HepG2 (cell line): ENCODE measurements at regions not wholly inside any gene's neighbourhood (a gene's known extent, or its start where the extent isn't known, plus 50 kb on each side); places are given as distances from the start of the nearest gene placed in this dataset.

Experiments used
- ATAC-seq: fragments of 200-7000 bp; cut with Tn5 transposase; 3 replicates; pipeline ENCODE4 v1.9.1; 2020; ENCODE audit warnings: mild to moderate bottlenecking, moderate library complexity
- BruUV-seq: library from RNA; stranded (reverse); fragments of 400-500 nt; replicated peaks from 2 replicates; lab custom pipeline; 2021; lab: Mats Ljungman, UMichigan
- CTCF ChIA-PET: fragments of 300-600 bp; formaldehyde crosslinking; extraction: SDS; loops from one replicate; lab custom pipeline; 2021; ENCODE audit warnings: low total read pairs, inconsistent platforms, low intra/inter-chr PET ratio; lab: Yijun Ruan, JAX
- POLR2A ChIA-PET: fragments of 350-600 bp; sonication (Branson Sonifier 250); formaldehyde crosslinking; loops from one replicate; lab custom pipeline; 2020; ENCODE audit warnings: antibody characterized with exemption, inconsistent platforms; lab: Yijun Ruan, JAX
- DNase-seq: peaks from one replicate; pipeline ENCODE4 v3.0.0-alpha.2; 2015; ENCODE audit warnings: low spot score
- FAIRE-seq: peaks from 3 replicates; lab custom pipeline; 2011; peaks lifted over from hg19 to GRCh38; lab: Jason Lieb, UNC
- H2AFZ ChIP-seq: one replicate; pipeline ENCODE4 v1.6.1; 2011; ENCODE audit warnings: low read length, inconsistent platforms
- H3K27ac ChIP-seq: fragments of 300-600 bp; 3 replicates; pipeline ENCODE4 v1.8.0; 2011; ENCODE audit warnings: mixed run types, mild to moderate bottlenecking, mixed read lengths, low read length, inconsistent platforms; ENCODE audit not compliant: insufficient read depth; ENCODE audit errors: extremely low read length
- H3K27me3 ChIP-seq, 2 experiments: fragments of 200-600 bp in 1 of 2; 2 replicates in 1 of 2; 3 replicates in 1 of 2; pipeline versions ENCODE4 v1.6.0 to v1.8.0; 2011; ENCODE audit warnings: low read length in 2 of 2, mild to moderate bottlenecking in 2 of 2, moderate library complexity in 2 of 2, inconsistent platforms in 1 of 2; ENCODE audit not compliant: insufficient read depth in 2 of 2, control insufficient read depth in 1 of 2
- H3K36me3 ChIP-seq, 2 experiments: fragments of 200-600 bp in 1 of 2; replicated peaks in 1 of 2; 2 replicates in 1 of 2; 3 replicates in 1 of 2; pipeline versions ENCODE4 v1.5.1 to v1.8.0; 2011; ENCODE audit warnings: low read length in 2 of 2, inconsistent platforms in 1 of 2; ENCODE audit not compliant: insufficient read depth in 2 of 2, control insufficient read depth in 1 of 2
- H3K4me1 ChIP-seq: 2 replicates; pipeline ENCODE4 v1.5.1; 2012; ENCODE audit warnings: low read length, inconsistent platforms; ENCODE audit not compliant: insufficient read depth
- H3K4me2 ChIP-seq: 2 replicates; pipeline ENCODE4 v1.6.0; 2011; ENCODE audit warnings: low read depth, low read length, inconsistent platforms
- H3K4me3 ChIP-seq, 3 experiments: fragments of 200-600 bp in 1 of 3; sonication (generic), shearing (Covaris generic) in 1 of 3; replicated peaks in 1 of 3; 2 replicates each; pipeline ENCODE4 v1.5.1; 2011 to 2016; ENCODE audit warnings: low read length in 3 of 3, inconsistent platforms in 2 of 3, low read depth in 2 of 3, mild to moderate bottlenecking in 2 of 3, control low read depth in 1 of 3, mixed read lengths in 1 of 3; ENCODE audit not compliant: insufficient read depth in 1 of 3
- H3K79me2 ChIP-seq: one replicate; pipeline ENCODE4 v1.6.1; 2011; ENCODE audit warnings: low read length, inconsistent platforms; ENCODE audit not compliant: insufficient read depth
- H3K9ac ChIP-seq: 2 replicates; pipeline ENCODE4 v1.6.0; 2011; ENCODE audit warnings: mild to moderate bottlenecking, low read depth, low read length, inconsistent platforms; ENCODE audit not compliant: insufficient read depth
- H3K9me3 ChIP-seq: 2 replicates; pipeline ENCODE4 v1.5.1; 2012; ENCODE audit warnings: mild to moderate bottlenecking, low read length
- H4K20me1 ChIP-seq: 2 replicates; pipeline ENCODE4 v1.6.0; 2011; ENCODE audit warnings: inconsistent platforms, mild to moderate bottlenecking, low read length, moderate library complexity; ENCODE audit not compliant: insufficient read depth
- KMT2A ChIP-seq: sonication (generic); formaldehyde crosslinking; IDR thresholded peaks from 2 replicates; pipeline ENCODE4 v1.4.0; 2020; ENCODE audit warnings: missing genetic modification reagents
- SCMH1 ChIP-seq: sonication (generic); formaldehyde crosslinking; IDR thresholded peaks from 2 replicates; pipeline ENCODE4 v1.9.0; 2021; ENCODE audit warnings: missing genetic modification reagents, mild to moderate bottlenecking, borderline replicate concordance
- SETDB1 ChIP-seq: sonication (generic); formaldehyde crosslinking; IDR thresholded peaks from 2 replicates; pipeline ENCODE4 v1.5.1; 2020; ENCODE audit warnings: missing genetic modification reagents, mild to moderate bottlenecking, borderline replicate concordance
- WGBS: methylation state at CpG from one replicate; pipeline ENCODE4 v1.1.6; 2017; ENCODE audit warnings: low lambda C conversion rate; 5-methylcytosine and 5-hydroxymethylcytosine counted together
- in situ Hi-C: cut with HindIII; loops from 2 replicates; pipeline ENCODE4 v1.10.0; 2017; ENCODE audit warnings: low pct_unique_long_range_greater_than_20kb; ENCODE audit not compliant: extremely low pct_ligation_motif_present
- intact Hi-C: fragments of 100-400 bp; cut with micrococcal nuclease; formaldehyde crosslinking; loops from one replicate; pipeline ENCODE4 v1.10.0; 2022; ENCODE audit not compliant: unreplicated experiment
- TF ChIP-seq, protein P1 (sequence below): sonication (generic); formaldehyde crosslinking; IDR thresholded peaks from 2 replicates; pipeline ENCODE4 v1.5.0; 2020; ENCODE audit warnings: missing genetic modification reagents, mild to moderate bottlenecking, borderline replicate concordance
- TF ChIP-seq, protein P2 (sequence below): sonication (generic); formaldehyde crosslinking; IDR thresholded peaks from 2 replicates; pipeline ENCODE4 v1.8.0; 2022; ENCODE audit warnings: missing genetic modification reagents, mild to moderate bottlenecking, borderline replicate concordance
- TF ChIP-seq, protein P3 (sequence below), 2 experiments: fragments of 450-650 bp in 1 of 2; sonication (generic) in 1 of 2; formaldehyde crosslinking in 1 of 2; IDR thresholded peaks; 2 replicates each; pipeline versions ENCODE4 v1.6.1 to v1.8.0; 2016 to 2022; ENCODE audit warnings: antibody characterized with exemption in 1 of 2, mild to moderate bottlenecking in 1 of 2, missing genetic modification reagents in 1 of 2

DNA sequence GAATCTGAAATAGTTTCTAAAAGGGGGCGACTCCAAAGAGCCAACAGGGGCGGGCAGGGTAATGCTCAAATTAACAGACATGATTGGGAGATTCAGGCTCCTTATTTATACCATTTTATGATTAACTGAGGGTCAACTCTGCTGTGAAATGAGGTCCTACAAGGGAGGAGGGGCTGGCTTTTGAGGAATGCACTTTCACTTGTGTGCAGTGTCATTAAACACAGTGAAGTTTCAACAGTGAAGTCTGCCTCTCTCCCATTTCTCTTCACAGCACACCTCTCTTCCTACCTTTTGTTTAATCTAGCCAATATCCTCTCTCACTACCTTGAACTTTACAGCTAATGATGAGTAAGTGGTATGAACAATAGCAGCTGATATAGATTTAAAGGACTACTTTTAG is 557.3 kb upstream of the CITED2 start:
- intact Hi-C loops (no loop called here), in situ Hi-C loops (no loop called here)
- DNase-seq (no peak), FAIRE-seq (no peak), ATAC-seq (no peak)
- Histone ChIP-seq H3K9me3 (no peaks in the 10 kb centered on the region), H3K4me2 (no peak overlapping the region), H2AFZ (no peak overlapping the region), H3K9ac (no peak overlapping the region), H4K20me1 (no peaks in the 10 kb centered on the region), H3K27me3 (no peaks in the 10 kb centered on the region), H3K4me3 (no peak overlapping the region), H3K79me2 (no peaks in the 10 kb centered on the region), H3K36me3 (no peaks in the 10 kb centered on the region), H3K27ac (no peak overlapping the region), H3K4me1 (peaks cover 3% of the 10 kb centered on the region)
- ChIA-PET CTCF (no interaction called here), POLR2A (no interaction called here)
- no TSS peak for BruUV-seq
- 34% methylated on average over 2 of the region's 2 CpGs for WGBS
- TF ChIP-seq, protein P1, sequence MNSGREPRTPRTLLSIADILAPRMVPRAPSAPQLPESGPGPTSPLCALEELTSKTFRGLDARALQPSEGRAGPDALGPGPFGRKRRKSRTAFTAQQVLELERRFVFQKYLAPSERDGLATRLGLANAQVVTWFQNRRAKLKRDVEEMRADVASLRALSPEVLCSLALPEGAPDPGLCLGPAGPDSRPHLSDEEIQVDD (CRISPR knock-in tag), result no peak
- TF ChIP-seq, protein P2, sequence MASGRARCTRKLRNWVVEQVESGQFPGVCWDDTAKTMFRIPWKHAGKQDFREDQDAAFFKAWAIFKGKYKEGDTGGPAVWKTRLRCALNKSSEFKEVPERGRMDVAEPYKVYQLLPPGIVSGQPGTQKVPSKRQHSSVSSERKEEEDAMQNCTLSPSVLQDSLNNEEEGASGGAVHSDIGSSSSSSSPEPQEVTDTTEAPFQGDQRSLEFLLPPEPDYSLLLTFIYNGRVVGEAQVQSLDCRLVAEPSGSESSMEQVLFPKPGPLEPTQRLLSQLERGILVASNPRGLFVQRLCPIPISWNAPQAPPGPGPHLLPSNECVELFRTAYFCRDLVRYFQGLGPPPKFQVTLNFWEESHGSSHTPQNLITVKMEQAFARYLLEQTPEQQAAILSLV (CRISPR knock-in tag), result no peak
- TF ChIP-seq SETDB1 (CRISPR knock-in tag) (no peak), KMT2A (CRISPR knock-in tag) (no peak), SCMH1 (CRISPR knock-in tag) (no peak)
- TF ChIP-seq, protein P3, sequence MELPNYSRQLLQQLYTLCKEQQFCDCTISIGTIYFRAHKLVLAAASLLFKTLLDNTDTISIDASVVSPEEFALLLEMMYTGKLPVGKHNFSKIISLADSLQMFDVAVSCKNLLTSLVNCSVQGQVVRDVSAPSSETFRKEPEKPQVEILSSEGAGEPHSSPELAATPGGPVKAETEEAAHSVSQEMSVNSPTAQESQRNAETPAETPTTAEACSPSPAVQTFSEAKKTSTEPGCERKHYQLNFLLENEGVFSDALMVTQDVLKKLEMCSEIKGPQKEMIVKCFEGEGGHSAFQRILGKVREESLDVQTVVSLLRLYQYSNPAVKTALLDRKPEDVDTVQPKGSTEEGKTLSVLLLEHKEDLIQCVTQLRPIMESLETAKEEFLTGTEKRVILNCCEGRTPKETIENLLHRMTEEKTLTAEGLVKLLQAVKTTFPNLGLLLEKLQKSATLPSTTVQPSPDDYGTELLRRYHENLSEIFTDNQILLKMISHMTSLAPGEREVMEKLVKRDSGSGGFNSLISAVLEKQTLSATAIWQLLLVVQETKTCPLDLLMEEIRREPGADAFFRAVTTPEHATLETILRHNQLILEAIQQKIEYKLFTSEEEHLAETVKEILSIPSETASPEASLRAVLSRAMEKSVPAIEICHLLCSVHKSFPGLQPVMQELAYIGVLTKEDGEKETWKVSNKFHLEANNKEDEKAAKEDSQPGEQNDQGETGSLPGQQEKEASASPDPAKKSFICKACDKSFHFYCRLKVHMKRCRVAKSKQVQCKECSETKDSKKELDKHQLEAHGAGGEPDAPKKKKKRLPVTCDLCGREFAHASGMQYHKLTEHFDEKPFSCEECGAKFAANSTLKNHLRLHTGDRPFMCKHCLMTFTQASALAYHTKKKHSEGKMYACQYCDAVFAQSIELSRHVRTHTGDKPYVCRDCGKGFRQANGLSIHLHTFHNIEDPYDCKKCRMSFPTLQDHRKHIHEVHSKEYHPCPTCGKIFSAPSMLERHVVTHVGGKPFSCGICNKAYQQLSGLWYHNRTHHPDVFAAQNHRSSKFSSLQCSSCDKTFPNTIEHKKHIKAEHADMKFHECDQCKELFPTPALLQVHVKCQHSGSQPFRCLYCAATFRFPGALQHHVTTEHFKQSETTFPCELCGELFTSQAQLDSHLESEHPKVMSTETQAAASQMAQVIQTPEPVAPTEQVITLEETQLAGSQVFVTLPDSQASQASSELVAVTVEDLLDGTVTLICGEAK (IDR thresholded peaks at IDR 0.05), result no peak
- TF ChIP-seq, protein P3 (CRISPR knock-in tag; IDR thresholded peaks at IDR 0.05), result no peak
- TF ChIP-seq, all 625 proteins: peak for 0
